Ovary (tissue), 7 donors: ENCODE measurements at regions not wholly inside any gene's neighbourhood (a gene's known extent, or its start where the extent isn't known, plus 50 kb on each side); places are given as distances from the start of the nearest gene placed in this dataset.

Experiments
- DNase-seq, 5 donors: peaks; one replicate each; pipeline ENCODE4 v3.0.0-alpha.2; 2019 to 2020
- H3K27ac ChIP-seq, 2 donors: fragments of 200-600 bp; one replicate each; pipeline versions ENCODE4 v1.5.1 to v1.8.0; 2019 to 2022
- H3K27me3 ChIP-seq: fragments of 200-600 bp; one replicate; pipeline ENCODE4 v1.8.0; 2022
- H3K36me3 ChIP-seq: fragments of 200-600 bp; sonication (generic); one replicate; pipeline ENCODE4 v1.5.1; 2019
- H3K4me1 ChIP-seq: one replicate; pipeline ENCODE4 v1.8.1; 2013; ENCODE audit warnings: mild to moderate bottlenecking, moderate library complexity; ENCODE audit not compliant: insufficient read depth
- H3K4me3 ChIP-seq: fragments of 200-600 bp; sonication (generic); one replicate; pipeline ENCODE4 v1.5.1; 2017
- H3K9me3 ChIP-seq, 2 donors: fragments of 200-600 bp in 1 of 2; sonication (generic) in 1 of 2; one replicate each; pipeline versions ENCODE4 v1.5.1 to v1.8.1; 2013 to 2019; ENCODE audit warnings: mild to moderate bottlenecking in 1 of 2, moderate library complexity in 1 of 2
- EP300 ChIP-seq: sonication (generic); formaldehyde crosslinking; IDR thresholded peaks from one replicate; pipeline ENCODE4 v1.6.1; 2017; ENCODE audit warnings: antibody characterized with exemption
- POLR2A ChIP-seq: fragments of 450-650 bp; IDR thresholded peaks from one replicate; pipeline ENCODE4 v1.6.1; 2017; ENCODE audit warnings: antibody characterized with exemption, mild to moderate bottlenecking, moderate library complexity
- WGBS, 3 donors: extraction: QIAGEN DNeasy Blood & Tissue Kit in 1 of 3; methylation state at CpG; one replicate each; pipeline versions ENCODE4 v1.1.5 to v1.1.7; 2013 to 2017; 5-methylcytosine and 5-hydroxymethylcytosine counted together
- intact Hi-C, 4 donors: fragments of 100-400 bp; cut with DNase I; formaldehyde crosslinking; loops; one replicate each; pipeline versions ENCODE4 v1.11.0 to v1.15.1; 2022 to 2023
- TF ChIP-seq, protein P1 (sequence below), 3 donors: fragments of 450-650 bp in 2 of 3; fragments of 200-600 bp in 1 of 3; IDR thresholded peaks; one replicate each; pipeline versions ENCODE4 v1.5.1 to v1.8.0; 2016 to 2022; ENCODE audit warnings: antibody characterized with exemption in 3 of 3, mild to moderate bottlenecking in 1 of 3
- donor health status: DM: no; HTN: no; CAD: no; lungs with moderate emphysema.
- donor health status: DM: no; HTN: no; CAD: no.
- donor health status: Bipolar disorder and iron deficiency.
- donor health status: DM: no; HTN: no; CAD: no.
- donor health status: DM: yes; HTN: yes; CAD: no.

DNA sequence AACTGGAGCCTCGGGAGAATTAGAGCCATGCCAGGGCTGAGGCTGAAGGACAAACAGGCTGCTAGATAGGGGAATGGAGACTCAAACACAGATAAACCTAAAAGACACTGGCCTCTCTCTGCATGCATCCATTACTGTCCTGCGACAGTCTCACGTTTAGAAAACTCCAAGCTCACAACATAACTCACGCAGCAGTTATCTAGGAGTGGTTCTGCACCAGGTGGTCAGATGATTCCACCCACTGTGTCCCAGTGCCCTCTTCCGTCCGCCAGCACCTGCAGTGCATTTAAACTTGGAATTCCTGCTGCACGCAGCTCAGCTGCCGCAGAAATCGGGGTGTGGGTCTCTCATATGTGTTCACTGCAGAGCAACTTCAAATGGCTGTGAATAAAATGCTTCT, 272.6 kb upstream of the IRX2 start:
- Histone ChIP-seq H3K9me3 (no peaks in the 10 kb centered on the region), H3K4me3 (no peak overlapping the region), H3K27me3 (no peaks in the 10 kb centered on the region), H3K27ac (no peak overlapping the region), H3K36me3 (no peaks in the 10 kb centered on the region), H3K4me1 (no peaks in the 10 kb centered on the region)
- no peak for DNase-seq
- intact Hi-C loops = no loop called here
- 68 to 72% (median 68%) methylated on average over 9 of the region's 9 CpGs for WGBS, 3 donors
- TF ChIP-seq EP300 (no peak), POLR2A (no peak)
- TF ChIP-seq, protein P1, sequence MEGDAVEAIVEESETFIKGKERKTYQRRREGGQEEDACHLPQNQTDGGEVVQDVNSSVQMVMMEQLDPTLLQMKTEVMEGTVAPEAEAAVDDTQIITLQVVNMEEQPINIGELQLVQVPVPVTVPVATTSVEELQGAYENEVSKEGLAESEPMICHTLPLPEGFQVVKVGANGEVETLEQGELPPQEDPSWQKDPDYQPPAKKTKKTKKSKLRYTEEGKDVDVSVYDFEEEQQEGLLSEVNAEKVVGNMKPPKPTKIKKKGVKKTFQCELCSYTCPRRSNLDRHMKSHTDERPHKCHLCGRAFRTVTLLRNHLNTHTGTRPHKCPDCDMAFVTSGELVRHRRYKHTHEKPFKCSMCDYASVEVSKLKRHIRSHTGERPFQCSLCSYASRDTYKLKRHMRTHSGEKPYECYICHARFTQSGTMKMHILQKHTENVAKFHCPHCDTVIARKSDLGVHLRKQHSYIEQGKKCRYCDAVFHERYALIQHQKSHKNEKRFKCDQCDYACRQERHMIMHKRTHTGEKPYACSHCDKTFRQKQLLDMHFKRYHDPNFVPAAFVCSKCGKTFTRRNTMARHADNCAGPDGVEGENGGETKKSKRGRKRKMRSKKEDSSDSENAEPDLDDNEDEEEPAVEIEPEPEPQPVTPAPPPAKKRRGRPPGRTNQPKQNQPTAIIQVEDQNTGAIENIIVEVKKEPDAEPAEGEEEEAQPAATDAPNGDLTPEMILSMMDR (IDR thresholded peaks at IDR 0.05) = no peak

DNA sequence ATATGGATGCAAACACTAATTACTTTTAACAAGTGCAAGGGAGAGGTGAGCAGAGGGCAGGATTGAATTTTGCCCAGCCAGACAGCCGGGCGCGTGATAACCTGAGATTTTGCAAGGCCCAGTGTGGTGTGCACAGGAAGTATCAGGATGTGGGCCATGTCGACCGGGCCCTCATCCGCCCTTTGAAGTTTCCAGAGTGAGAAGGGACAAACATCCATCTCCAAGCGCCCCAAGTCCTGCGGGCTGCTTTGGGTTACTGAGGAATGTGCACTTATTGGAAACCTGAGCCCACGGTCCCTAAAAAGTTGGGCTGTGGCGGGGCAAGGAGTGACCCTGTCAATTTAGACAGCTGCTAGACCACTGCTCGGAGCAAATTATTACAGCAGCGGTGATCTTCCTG, 272.2 kb upstream of the IRX2 start:
- intact Hi-C loops = no loop called here
- 66 to 67% (median 66%) methylated on average over 12 of the region's 12 CpGs for WGBS, 3 donors
- no peak for DNase-seq

DNA sequence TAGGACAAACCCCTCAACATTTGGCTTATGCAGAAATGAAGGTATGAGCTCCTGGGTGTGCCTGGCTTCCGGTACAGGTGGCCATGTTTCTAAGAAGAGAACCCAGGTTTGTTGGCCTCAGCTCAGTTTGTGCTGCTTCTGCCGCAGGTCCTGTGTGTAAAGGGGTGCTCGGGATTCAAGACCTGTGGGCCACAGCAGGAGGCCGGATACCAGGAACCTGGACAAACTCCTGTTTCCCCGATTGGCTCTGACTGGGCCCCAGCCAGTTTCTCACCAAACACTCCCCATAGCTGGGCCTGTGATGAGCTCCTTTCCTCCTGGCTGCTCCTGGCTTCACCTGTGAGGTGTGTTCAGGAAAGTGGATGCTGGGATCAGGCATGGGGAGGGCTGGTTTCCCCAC, 271.2 kb upstream of the IRX2 start:
- no peaks in the 10 kb centered on the region for H3K4me1 ChIP-seq
- WGBS, 3 donors = 86% methylated on average over 5 of the region's 5 CpGs
- no peak for TF ChIP-seq EP300
- no peak for TF ChIP-seq POLR2A
- TF ChIP-seq, protein P1 (IDR thresholded peaks at IDR 0.05) = no peak

More for the DNA sequence above, 272.2 kb upstream of the IRX2 start:
- no peaks in the 10 kb centered on the region for H3K9me3 ChIP-seq
- H3K27me3 ChIP-seq = no peaks in the 10 kb centered on the region
- H3K4me1 ChIP-seq = no peaks in the 10 kb centered on the region
- no peaks in the 10 kb centered on the region for H3K36me3 ChIP-seq
- H3K4me3 ChIP-seq = no peak overlapping the region
- TF ChIP-seq EP300 (no peak), POLR2A (no peak)
- TF ChIP-seq, protein P1 (IDR thresholded peaks at IDR 0.05) = no peak
- H3K27ac ChIP-seq = no peak overlapping the region

DNA sequence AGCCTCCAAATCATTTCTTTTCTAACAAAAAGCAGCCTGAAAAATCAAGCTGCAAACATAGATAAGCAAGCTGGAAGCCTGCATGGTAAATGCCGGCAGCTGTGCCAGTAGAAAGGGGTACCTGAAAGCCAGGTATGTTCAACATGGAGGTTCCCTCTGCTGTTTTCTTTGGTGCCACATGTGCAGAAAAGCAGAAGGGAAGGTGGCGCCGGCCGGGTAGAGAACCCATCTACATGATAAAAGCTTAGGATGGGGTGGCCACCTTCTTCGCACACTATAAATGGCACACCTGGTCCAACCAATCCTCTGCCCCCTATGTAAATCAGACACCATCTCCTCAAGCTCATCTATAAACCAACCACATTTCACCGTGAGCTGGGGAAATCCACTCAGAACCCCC, 268.9 kb upstream of the IRX2 start:
- no peaks in the 10 kb centered on the region for H3K9me3 ChIP-seq
- TF ChIP-seq, protein P1 (IDR thresholded peaks at IDR 0.05) = no peak
- no peak for TF ChIP-seq POLR2A
- no peak for TF ChIP-seq EP300
- 82 to 95% (median 89%) methylated on average over 6 of the region's 6 CpGs for WGBS, 3 donors
- H3K27me3 ChIP-seq = no peaks in the 10 kb centered on the region
- intact Hi-C loops = no loop called here
- no peak overlapping the region for H3K27ac ChIP-seq
- no peak overlapping the region for H3K4me3 ChIP-seq
- H3K36me3 ChIP-seq = no peaks in the 10 kb centered on the region
- DNase-seq = no peak
- H3K4me1 ChIP-seq = no peaks in the 10 kb centered on the region

More for the DNA sequence above, 271.2 kb upstream of the IRX2 start:
- H3K27ac ChIP-seq = no peak overlapping the region
- no peak overlapping the region for H3K4me3 ChIP-seq
- no peaks in the 10 kb centered on the region for H3K9me3 ChIP-seq
- no peak for DNase-seq
- H3K27me3 ChIP-seq = no peaks in the 10 kb centered on the region
- intact Hi-C loops = no loop called here
- H3K36me3 ChIP-seq = no peaks in the 10 kb centered on the region

DNA sequence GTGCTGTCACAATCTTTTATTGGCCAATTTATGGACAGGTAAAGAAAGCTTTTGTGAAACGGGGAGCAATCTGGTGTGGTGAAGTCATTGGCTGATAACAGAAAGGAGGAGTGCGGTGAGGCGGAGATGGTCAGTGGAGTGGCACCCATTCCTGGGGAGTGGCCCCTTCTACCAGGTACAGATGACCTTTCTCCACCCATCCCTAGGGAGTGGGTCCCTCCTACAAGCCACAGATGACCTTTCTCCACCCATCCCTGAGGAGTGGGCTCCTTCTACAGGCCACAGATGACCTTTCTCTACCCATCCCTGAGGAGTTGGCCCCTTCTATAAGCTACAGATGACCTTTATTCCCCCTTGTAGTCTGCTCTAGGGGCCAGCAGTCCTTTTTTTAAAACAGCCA, 267.6 kb upstream of the IRX2 start:
- no peaks in the 10 kb centered on the region for H3K4me1 ChIP-seq
- H3K27me3 ChIP-seq = no peaks in the 10 kb centered on the region
- H3K36me3 ChIP-seq = no peaks in the 10 kb centered on the region
- no peak overlapping the region for H3K4me3 ChIP-seq
- intact Hi-C loops = no loop called here
- TF ChIP-seq, protein P1 (IDR thresholded peaks at IDR 0.05) = no peak
- no peak for TF ChIP-seq POLR2A
- no peak for TF ChIP-seq EP300
- H3K9me3 ChIP-seq = no peaks in the 10 kb centered on the region
- DNase-seq = no peak
- H3K27ac ChIP-seq = no peak overlapping the region
- 62 to 67% (median 65%) methylated on average over 3 of the region's 3 CpGs for WGBS, 3 donors
